ENCODE measurements at regions not wholly inside any gene's neighbourhood (a gene's known extent, or its start where the extent isn't known, plus 50 kb on each side); places are given as distances from the start of the nearest gene placed in this dataset.

- TF ChIP-seq EZH2 (IDR thresholded peaks at IDR 0.05; ENCODE audit: borderline replicate concordance, low read length) (no peak), CTCF (conservative IDR thresholded peaks at IDR 0.05 in 1 of 2, IDR thresholded peaks at IDR 0.05 in 1 of 2; ENCODE audit: extremely low read depth in 1 of 2, insufficient read depth in 1 of 2, low read depth in 1 of 2, low read length in 2 of 2) (no peak)
These were observed 506.4 kb downstream of the PRKD1 start for GRCh38 chr14:29421156-29421728.
